GM08714 (cell line): ENCODE measurements at regions not wholly inside any gene's neighbourhood (a gene's known extent, or its start where the extent isn't known, plus 50 kb on each side); places are given as distances from the start of the nearest gene placed in this dataset.
"Not testable (repeated sequence)": the region's sequence is repeated elsewhere in the genome, so short reads cannot be mapped to it uniquely, and the experiment has no call there.

ENCODE experiments used
- H3K4me3 ChIP-seq: fragments of 200-500 bp; sonication (Bioruptor generic); 2 replicates; pipeline ENCODE4 v1.5.1; 2014; ENCODE audit warnings: mild to moderate bottlenecking, low read length, inconsistent platforms
- ZNF274 ChIP-seq: IDR thresholded peaks from 2 replicates; pipeline ENCODE4 v1.6.1; 2012; ENCODE audit warnings: mild to moderate bottlenecking, low read depth, low read length

DNA sequence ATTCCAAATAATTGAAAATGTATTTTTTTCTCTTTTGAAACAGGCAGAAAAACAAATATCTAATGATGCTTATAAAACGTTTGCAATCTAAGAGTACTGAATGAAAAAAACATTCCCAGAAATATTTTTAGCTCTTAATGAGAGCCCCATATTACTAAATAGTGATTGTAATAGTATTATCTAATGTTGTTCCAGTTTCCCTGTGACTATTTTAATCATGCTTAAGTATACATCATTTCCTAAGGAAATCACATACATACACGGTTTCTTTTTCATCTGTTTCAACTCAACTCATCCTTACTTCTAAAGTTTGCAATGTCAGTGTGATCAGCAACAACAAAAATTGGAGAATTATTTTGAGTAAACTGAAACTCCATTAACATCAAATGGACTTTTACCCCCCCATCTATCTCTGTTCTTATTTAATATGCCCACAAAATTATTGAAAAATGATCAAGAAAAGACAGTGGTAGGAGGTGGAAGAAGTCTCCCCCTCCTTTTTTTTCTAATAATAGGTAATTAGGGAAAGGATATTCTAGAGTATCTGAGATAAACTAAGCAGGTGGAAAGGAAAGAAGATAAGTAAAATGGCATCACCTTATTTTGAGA, 530.1 kb upstream of the ATP2B1 start:
- TF ChIP-seq ZNF274: no peak
- H3K4me3 ChIP-seq: no peak overlapping the region

DNA sequence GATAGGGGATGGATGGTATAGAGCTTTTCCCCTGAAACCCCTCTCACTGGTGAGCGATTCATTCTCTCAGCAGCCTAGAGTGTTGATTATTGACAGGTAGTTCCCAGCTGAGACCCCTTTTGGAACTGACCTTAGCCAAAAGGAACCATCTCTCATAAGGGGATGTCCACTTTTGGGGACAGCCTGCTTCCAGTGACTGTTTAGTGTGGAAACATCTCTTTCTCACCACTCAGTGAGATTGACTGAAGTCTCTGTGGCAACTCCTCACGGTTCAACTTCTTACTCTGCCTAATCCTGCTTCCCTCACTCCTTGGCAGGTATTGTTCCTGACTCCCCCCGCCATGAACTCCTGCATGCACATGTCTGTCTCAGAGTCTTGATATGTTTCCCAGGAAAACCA, 529.2 kb upstream of the ATP2B1 start:
- H3K4me3 ChIP-seq: no peak overlapping the region

DNA sequence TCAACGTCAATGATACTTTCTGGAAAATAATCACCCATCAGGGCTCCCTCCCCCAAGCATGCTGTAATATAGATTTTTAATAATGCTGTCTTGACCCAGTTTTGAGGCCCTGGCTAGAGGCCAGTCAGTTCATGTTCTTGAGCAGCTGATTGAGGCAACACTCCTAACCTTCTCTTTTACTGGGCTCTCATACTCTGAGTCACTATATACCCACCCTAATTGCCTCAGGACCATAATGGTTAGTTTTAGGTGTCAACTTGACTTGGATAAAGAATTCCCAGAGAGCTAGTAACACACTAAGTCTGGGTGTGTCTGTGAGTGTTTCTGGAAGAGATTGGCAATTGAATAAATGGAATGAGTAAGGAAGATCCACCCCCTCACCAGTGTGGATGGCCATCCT, 527.0 kb upstream of the ATP2B1 start:
- TF ChIP-seq ZNF274: no peak
- H3K4me3 ChIP-seq: no peak overlapping the region

More for the DNA sequence above, 529.2 kb upstream of the ATP2B1 start:
- TF ChIP-seq ZNF274: no peak

DNA sequence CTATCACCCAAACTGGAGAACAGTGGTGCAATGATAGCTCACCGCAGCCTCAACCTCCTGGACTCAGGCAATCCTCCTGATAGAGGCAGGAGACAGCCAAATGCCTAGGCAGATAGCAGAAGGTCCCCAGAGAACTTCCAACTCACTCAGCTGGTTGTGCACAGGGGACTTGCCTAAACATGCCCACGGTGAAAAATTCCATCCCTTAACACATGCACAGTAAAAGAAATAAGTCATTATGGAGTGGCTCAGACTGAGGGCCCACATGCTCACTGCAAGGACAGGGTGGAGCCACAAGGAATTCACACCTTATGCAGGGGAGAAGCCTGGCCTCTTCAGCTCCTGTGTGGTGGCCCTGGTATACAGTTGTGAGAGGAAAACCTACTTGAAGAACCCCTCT, 525.8 kb upstream of the ATP2B1 start:
- no peak overlapping the region for H3K4me3 ChIP-seq
- no peak for TF ChIP-seq ZNF274

DNA sequence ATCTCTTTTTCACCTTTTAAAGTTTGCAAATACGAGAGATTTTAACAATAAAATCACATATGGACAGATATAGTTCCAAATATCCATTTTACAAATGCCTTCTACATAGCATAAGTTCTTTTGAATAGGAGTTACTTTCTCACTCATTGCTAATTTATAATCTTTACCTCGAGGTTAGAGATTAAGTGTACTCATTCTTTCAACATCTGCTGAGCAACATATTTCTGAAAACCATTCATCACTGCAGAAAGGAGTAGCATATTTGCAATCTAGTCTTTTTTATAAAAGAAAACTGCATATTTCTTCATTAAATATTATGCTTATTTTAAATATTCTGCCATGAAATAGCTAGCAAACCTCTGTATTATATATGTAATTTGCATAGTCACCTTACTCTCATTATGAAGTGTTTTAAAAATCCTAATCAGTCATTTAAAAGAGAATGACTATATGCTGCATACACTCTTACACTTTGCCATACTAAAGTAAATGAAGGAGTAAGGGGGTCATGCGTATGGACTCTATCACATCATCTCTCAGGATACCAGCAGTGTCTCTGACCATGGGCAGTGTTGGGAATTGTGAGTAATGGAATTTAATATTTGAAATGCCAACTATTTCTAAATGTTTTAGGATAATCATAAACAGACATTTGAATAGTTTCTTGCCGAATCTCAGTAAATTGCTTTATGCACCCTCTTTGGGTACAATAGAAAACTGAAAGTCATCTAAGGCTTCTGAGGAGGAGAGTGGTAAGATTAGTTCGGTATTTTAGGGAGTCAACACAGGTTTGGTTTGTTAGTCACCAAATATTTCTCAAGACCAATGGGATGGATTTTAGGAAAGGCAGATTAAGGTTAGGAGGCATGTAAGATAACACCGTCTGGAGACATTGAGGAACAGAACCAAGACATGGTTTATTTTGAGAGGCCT, 524.8 kb upstream of the ATP2B1 start:
- TF ChIP-seq ZNF274: no peak
- H3K4me3 ChIP-seq: no peak overlapping the region

DNA sequence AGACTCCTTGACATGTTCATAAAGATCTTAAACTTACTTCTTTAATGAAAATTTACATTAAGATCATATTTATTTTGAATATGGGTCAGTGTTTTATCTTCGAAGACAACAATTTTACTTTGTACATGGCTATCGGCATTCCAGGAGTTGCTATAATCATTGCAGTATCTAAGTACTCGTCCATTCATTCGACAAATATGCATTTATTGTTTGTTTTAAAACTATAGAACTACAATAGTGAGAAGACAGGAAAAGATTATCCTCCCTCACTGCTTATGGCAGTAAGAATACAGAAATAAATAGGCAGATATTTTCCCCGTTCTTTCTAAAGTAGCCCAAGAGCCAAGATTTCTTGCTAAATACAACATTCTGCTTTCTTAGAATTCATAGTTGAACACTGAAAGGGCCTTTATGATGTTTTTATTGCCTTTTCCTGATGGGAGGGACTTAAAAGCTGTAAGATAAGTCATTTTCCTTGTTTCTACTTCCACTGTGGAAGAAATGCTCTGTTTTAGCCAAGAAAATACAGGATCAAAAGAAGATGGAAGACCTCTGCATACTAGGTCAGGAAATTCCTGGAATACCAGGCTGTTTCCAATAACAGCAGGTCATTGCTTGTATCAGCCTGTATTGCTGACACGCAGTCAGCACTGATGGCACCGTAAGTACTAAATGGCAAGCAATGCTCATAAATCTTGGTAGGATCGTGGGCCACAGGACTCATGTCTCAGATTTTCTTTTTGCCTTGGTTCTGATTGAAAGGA, 521.0 kb upstream of the ATP2B1 start:
- no peak for TF ChIP-seq ZNF274
- no peak overlapping the region for H3K4me3 ChIP-seq

DNA sequence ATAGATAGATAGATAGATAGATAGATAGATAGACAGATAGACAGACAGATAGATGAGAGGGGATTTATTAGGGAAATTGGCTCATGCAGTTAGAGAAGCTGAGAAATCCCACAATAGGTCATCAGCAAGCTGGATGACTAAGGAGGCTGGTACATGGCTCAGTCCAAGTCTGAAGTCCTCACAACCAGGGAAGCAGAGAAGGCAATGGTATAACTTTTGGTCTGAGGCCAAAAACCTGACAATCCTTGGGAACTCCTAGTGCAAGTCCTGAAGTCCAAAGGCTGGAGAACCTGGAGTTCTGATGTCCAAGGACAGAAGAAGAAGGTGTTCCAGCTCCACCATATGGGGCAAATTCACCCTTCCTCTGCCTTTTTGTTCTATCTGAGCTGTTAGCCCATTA, 517.6 kb upstream of the ATP2B1 start:
- H3K4me3 ChIP-seq: no peak overlapping the region
- no peak for TF ChIP-seq ZNF274

DNA sequence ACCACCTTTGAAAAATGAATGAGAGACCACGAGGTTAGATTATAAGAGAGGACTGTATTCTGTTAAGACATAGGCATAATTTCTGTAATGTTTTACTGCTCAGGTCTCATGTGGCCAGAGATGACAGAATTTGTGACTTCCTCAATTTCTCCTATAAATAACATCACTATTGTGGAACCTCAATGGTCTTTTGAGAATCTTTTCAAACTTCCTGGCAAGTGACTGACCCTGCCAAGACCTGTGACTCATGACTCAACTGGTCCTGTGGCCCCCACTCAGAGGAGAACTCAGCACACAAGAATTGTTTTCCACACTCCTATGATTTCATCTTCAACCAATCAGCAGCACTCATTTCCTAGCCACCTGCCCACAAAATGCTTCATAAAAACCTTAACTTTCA, 508.2 kb upstream of the ATP2B1 start:
- no peak for TF ChIP-seq ZNF274
- no peak overlapping the region for H3K4me3 ChIP-seq

DNA sequence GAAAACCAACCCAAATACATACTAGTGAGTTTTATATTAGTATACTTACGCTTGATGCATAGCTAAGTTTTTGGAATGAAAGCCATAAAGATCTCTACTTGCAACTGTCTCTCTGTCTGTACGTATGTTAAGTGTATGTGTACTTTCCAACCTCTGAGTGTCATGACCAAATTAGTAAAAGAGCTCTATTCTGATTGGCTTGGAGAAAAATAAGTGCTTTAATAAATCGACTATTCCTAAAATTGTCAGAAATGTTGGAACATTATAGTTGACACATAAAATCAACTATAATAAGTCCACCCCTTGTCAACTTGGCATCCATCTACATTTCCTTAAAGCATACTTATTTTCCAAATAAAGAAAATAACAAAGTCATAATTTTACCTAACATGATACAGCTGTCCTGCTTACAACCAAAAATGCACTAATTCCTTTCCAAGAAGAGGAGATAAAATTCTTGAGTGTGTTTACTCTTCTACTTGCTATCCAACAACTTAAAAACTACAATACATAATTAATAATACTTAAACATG, 507.4 kb upstream of the ATP2B1 start:
- H3K4me3 ChIP-seq: no peak overlapping the region
- no peak for TF ChIP-seq ZNF274

DNA sequence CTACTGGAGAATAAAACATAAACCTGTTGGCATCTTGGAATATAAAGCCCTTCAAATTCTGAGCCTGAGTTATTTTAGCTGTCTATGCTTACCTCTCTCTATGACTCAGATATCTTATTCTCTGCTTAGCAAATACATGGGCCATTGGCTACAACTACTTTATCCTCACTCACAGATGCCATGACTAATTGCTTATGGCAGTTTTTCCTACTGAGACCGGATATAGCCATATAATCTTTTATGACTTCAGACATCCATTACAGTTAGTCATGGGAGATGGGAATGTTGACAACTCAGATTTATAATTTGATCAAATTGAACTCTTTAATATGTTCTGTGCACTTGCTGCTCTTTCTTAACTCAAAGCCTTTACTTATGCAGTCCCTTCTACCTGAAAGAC, 502.4 kb upstream of the ATP2B1 start:
- no peak for TF ChIP-seq ZNF274
- no peak overlapping the region for H3K4me3 ChIP-seq

DNA sequence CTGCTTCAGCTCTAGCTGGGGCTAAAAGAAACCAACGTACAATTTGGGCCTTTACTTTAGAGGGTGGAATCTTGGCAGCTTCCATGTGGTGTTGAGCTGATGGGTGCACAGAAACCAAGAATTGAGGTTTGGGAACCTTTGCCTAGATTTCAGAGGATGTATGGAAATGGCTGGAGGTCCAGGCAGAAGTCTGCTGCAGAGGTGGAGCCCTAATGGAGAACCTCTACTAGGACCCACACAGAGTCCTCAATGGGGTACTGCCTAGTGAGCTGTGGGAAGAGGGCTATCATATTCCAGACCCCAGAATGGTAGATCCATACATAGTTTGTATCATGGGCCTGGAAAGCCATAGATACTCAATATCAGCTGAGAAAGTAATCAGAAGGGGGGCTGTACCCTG, 500.4 kb upstream of the ATP2B1 start:
- no peak for TF ChIP-seq ZNF274

DNA sequence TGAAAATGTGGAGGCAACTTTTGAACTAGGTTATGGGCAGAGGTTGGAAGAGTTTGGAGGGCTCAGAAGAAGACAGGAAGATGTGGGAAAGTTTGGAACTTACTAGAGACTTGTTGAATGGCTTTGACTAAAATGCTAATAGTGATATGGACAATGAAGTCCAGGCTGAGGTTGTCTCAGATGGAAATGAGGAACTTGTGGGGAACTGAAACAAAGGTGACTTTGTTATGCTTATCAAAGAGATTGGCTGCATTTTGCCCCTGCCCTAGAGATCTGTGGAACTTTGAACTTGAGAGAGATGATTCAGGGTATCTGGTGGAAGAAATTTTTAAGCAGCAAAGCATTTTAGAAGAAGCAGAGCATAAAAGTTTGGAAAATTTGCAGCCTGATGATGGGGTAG, 499.7 kb upstream of the ATP2B1 start:
- H3K4me3 ChIP-seq: not testable (repeated sequence)

More for the DNA sequence above, 500.4 kb upstream of the ATP2B1 start:
- H3K4me3 ChIP-seq: no peak overlapping the region

DNA sequence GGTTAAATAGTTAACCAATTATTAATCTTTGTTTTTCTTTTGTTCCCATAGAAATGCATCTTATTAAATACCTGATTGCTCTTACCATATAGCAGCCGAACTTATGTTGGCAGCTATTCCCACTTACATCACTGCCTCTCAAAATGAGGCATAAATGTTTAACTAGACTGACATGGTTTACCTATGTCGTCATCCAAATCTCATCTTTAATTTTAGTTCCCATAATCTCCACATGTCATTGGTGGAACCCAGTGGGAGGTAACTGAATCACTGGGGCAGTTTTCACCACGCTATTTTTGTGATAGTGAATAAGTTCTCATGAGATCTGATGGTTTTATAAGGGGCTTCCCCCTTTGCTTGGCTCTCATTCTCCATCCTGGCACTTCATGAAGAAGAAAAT, 499.2 kb upstream of the ATP2B1 start:
- no peak for TF ChIP-seq ZNF274
- no peak overlapping the region for H3K4me3 ChIP-seq

DNA sequence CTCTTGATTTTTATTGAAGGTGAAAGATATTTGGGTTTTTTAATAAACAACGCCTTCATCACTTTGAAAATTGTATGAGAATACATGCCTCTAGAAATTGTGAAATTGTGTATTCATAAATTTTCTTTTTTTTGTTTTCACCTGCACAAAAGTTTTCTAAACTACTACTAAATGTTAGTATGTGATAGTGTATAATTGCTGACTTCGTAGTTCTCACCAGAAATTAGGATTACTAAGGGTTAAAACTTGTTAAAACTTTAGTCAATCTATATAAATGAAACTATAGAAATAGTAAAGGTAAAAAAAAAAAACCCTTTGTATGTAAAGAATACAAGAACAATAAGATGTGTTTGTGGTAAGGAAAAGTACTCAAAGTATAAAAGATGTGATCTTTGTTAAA, 496.5 kb upstream of the ATP2B1 start:
- TF ChIP-seq ZNF274: no peak
- no peak overlapping the region for H3K4me3 ChIP-seq

DNA sequence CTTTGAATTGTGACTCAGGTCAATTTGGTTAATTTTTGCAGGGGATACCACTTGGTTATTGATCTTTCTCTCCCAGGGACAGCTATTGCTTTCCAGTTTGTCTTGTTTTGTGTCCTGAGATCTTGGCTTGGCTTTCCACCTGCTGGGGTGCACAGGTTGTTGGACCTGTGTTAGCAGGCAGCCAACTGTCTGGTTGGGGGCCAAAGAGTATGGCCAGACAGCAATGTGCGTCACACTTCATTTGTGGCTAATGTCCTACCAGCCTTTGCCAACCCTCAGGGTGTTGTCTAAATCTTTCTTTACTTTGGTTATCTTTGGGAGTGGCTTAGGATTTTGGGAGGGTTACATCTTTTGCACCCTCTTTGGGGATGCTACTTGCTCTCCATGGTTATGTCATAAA, 494.9 kb upstream of the ATP2B1 start:
- TF ChIP-seq ZNF274: no peak
- no peak overlapping the region for H3K4me3 ChIP-seq

DNA sequence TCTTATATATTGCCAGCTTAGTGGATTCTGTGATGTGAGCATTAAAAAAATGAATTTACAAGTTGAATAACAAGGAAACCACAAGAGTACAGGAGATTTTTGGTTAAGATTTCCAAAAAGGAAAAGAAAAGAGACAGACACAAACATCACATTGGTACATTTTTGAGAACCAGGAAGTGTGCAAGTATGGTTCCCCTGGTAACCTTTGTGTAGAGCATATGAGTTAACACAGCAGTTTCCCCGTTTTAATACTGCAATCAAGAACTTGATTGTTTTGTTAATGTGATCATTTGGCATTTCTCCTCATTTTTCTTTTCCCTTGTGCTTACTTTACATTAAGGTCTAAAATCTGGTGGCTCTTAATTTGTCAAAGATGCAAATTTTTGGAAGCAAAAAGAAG, 490.4 kb upstream of the ATP2B1 start:
- no peak for TF ChIP-seq ZNF274
- no peak overlapping the region for H3K4me3 ChIP-seq
